ENCODE measurements at regions not wholly inside any gene's neighbourhood (a gene's known extent, or its start where the extent isn't known, plus 50 kb on each side); places are given as distances from the start of the nearest gene placed in this dataset.

DNA sequence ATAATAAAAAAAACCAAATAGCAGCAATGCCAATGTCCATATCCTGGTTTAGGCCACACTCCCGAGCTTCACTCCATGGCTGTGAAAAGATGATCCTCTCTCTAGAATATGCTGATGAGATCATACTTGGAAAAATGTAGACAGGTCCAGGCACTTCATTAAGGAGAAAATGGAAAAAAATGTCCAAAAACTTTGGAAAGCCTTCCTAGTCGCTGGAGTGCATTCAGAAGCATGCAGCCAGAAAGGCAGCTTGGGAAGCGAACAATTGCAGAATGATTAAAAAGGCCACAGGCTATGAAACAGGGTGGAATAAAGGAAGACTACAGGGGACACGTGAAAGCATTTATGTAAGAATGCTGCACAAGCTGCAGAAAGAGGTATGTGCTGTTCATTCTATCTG lies 165.6 kb upstream of the HCCS start:
- TF ChIP-seq, protein P1, sequence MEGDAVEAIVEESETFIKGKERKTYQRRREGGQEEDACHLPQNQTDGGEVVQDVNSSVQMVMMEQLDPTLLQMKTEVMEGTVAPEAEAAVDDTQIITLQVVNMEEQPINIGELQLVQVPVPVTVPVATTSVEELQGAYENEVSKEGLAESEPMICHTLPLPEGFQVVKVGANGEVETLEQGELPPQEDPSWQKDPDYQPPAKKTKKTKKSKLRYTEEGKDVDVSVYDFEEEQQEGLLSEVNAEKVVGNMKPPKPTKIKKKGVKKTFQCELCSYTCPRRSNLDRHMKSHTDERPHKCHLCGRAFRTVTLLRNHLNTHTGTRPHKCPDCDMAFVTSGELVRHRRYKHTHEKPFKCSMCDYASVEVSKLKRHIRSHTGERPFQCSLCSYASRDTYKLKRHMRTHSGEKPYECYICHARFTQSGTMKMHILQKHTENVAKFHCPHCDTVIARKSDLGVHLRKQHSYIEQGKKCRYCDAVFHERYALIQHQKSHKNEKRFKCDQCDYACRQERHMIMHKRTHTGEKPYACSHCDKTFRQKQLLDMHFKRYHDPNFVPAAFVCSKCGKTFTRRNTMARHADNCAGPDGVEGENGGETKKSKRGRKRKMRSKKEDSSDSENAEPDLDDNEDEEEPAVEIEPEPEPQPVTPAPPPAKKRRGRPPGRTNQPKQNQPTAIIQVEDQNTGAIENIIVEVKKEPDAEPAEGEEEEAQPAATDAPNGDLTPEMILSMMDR (IDR thresholded peaks at IDR 0.05; ENCODE audit: insufficient read depth, low read depth, low read length) = no peak
- TF ChIP-seq EZH2 (IDR thresholded peaks at IDR 0.05; ENCODE audit: insufficient read depth, low read length) = no peak

All from astrocyte (in vitro differentiated cells and primary cell).